NT2/D1 (cell line): ENCODE measurements at regions not wholly inside any gene's neighbourhood (a gene's known extent, or its start where the extent isn't known, plus 50 kb on each side); places are given as distances from the start of the nearest gene placed in this dataset.

Source experiments
- YY1 ChIP-seq: IDR thresholded peaks from 2 replicates; pipeline ENCODE4 v1.6.1; 2011; ENCODE audit not compliant: insufficient read length, insufficient read depth
- ZNF274 ChIP-seq: IDR thresholded peaks from 2 replicates; pipeline ENCODE4 v1.6.1; 2011; ENCODE audit warnings: mild to moderate bottlenecking, low read depth, low read length

DNA sequence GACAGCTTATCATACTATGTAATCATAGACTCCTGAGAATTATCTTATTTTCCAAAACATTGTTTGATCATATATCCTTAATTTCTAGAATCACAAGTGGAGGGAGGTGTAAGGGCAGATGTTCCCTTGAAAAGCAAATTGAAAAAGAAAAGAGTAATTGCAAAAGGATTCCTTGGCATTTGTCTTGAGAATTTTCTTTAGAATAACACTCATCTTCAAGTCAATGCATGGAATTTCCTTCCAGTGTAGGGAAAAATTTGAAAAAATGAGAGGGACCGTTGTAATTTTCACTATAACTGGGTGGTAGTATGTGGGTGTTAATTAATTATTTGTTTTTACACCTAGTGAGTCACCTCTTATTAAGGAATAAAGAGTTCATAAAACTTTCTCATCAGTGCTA lies 724.6 kb upstream of the ADAMTS5 start:
- TF ChIP-seq ZNF274 (no peak), YY1 (no peak)
